HL-60 (cell line): ENCODE measurements at regions not wholly inside any gene's neighbourhood (a gene's known extent, or its start where the extent isn't known, plus 50 kb on each side); places are given as distances from the start of the nearest gene placed in this dataset.

Source experiments
- DNase-seq, 2 experiments: peaks; one replicate each; pipeline ENCODE4 v3.0.0-alpha.2; 2010 to 2020; ENCODE audit warnings: low read depth in 1 of 2, low spot score in 1 of 2
- H3K27ac ChIP-seq: fragments of 250-450 bp; sonication (Bioruptor Pico); replicated peaks from 2 replicates; pipeline ENCODE4 v1.5.1; 2020; ENCODE audit warnings: mild to moderate bottlenecking, moderate library complexity
- H3K27me3 ChIP-seq: fragments of 250-450 bp; sonication (Bioruptor Pico); 2 replicates; pipeline ENCODE4 v1.5.1; 2021; ENCODE audit warnings: mild to moderate bottlenecking, moderate library complexity; ENCODE audit not compliant: insufficient read depth, poor library complexity, severe bottlenecking
- H3K4me3 ChIP-seq: replicated peaks from 2 replicates; pipeline ENCODE4 v1.5.1; 2011; ENCODE audit warnings: mild to moderate bottlenecking, control low read depth, low read length; ENCODE audit not compliant: insufficient read depth
- GABPA ChIP-seq: IDR thresholded peaks from 2 replicates; pipeline ENCODE4 v1.6.1; 2012; ENCODE audit warnings: low read depth
- POLR2AphosphoS5 ChIP-seq: IDR thresholded peaks from 2 replicates; pipeline ENCODE4 v1.6.1; 2012; ENCODE audit warnings: low read depth
- SPI1 ChIP-seq: IDR thresholded peaks from 2 replicates; pipeline ENCODE4 v1.6.1; 2012; ENCODE audit warnings: low read depth, mild to moderate bottlenecking, borderline replicate concordance
- TF ChIP-seq, protein P1 (sequence below): IDR thresholded peaks from one replicate; pipeline ENCODE4 v1.5.1; 2011; ENCODE audit warnings: low read length, control low read depth, inconsistent platforms; ENCODE audit not compliant: insufficient read depth

DNA sequence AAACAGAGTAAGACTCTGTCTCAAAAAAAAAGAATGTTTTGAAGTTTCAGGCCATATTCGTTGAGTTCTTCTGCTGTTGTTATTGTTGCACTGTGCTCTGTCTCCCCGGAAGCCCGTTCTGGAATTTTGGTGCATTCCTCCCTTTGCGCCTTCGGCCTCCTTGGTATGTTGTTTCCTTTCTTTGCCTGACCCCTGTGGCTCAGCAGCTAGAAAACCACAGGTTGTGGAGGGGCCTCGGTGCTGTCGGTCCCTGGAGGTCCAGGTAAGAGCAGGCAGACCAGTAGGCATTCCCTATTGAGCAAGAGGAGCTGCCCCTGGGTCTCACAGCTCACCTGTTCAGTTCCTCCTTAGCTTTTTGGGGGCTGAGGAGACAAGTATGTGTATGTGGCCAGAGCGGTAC is 51.0 kb upstream of the DLG1 start:
- H3K27ac ChIP-seq: no peak overlapping the region
- TF ChIP-seq, protein P1, sequence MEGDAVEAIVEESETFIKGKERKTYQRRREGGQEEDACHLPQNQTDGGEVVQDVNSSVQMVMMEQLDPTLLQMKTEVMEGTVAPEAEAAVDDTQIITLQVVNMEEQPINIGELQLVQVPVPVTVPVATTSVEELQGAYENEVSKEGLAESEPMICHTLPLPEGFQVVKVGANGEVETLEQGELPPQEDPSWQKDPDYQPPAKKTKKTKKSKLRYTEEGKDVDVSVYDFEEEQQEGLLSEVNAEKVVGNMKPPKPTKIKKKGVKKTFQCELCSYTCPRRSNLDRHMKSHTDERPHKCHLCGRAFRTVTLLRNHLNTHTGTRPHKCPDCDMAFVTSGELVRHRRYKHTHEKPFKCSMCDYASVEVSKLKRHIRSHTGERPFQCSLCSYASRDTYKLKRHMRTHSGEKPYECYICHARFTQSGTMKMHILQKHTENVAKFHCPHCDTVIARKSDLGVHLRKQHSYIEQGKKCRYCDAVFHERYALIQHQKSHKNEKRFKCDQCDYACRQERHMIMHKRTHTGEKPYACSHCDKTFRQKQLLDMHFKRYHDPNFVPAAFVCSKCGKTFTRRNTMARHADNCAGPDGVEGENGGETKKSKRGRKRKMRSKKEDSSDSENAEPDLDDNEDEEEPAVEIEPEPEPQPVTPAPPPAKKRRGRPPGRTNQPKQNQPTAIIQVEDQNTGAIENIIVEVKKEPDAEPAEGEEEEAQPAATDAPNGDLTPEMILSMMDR: no peak
- TF ChIP-seq POLR2AphosphoS5: no peak
- no peak for TF ChIP-seq GABPA
- no peak for TF ChIP-seq SPI1
- no peak for DNase-seq
- H3K27me3 ChIP-seq: no peaks in the 10 kb centered on the region
- H3K4me3 ChIP-seq: no peak overlapping the region
